HCT116 (cell line): ENCODE measurements at regions not wholly inside any gene's neighbourhood (a gene's known extent, or its start where the extent isn't known, plus 50 kb on each side); places are given as distances from the start of the nearest gene placed in this dataset.

Source experiments
- ATAC-seq: fragments of 200-7000 bp; cut with Tn5 transposase; 2 replicates; pipeline ENCODE4 v1.9.1; 2020; ENCODE audit warnings: mild to moderate bottlenecking, moderate library complexity
- BruUV-seq: library from RNA; stranded (reverse); fragments of 400-500 nt; replicated peaks from 2 replicates; lab custom pipeline; 2021; lab: Mats Ljungman, UMichigan
- CTCF ChIA-PET: fragments of 300-600 bp; sonication (Branson Sonifier 250); formaldehyde crosslinking; loops from one replicate; lab custom pipeline; 2021; ENCODE audit warnings: antibody characterized with exemption; lab: Charles Lee
- POLR2A ChIA-PET: fragments of 300-600, 350-600 bp; sonication (Branson Sonifier 250); formaldehyde crosslinking; loops from one replicate; lab custom pipeline; 2021; ENCODE audit warnings: antibody characterized with exemption; lab: Charles Lee
- RAD21 ChIA-PET, 2 experiments: fragments of 300-600 bp; sonication (Branson Sonifier 250); formaldehyde crosslinking; loops; one replicate each; lab custom pipeline; 2023; ENCODE audit warnings: low total read pairs in 2 of 2; ENCODE audit not compliant: uncharacterized antibody in 2 of 2, unreplicated experiment in 2 of 2, low non-redundant PET in 1 of 2; lab: Charles Lee
- DNase-seq: peaks from one replicate; pipeline ENCODE4 v3.0.0-alpha.2; 2010; ENCODE audit warnings: low read depth, low spot score
- H2AFZ ChIP-seq: fragments of 200-600 bp; shearing (Covaris generic), sonication (generic); 2 replicates; pipeline ENCODE4 v1.6.1; 2017; ENCODE audit warnings: low read depth, mixed run types, mixed read lengths, antibody characterized with exemption, low read length; ENCODE audit not compliant: poor library complexity, severe bottlenecking
- H3K27ac ChIP-seq: 2 replicates; pipeline ENCODE4 v1.5.1; 2012; ENCODE audit warnings: low read depth, low read length
- H3K27me3 ChIP-seq: fragments of 200-600 bp; sonication (generic); 2 replicates; pipeline ENCODE4 v1.6.1; 2016; ENCODE audit warnings: mixed run types, low read length, mixed read lengths; ENCODE audit not compliant: insufficient read depth
- H3K36me3 ChIP-seq, 2 experiments: fragments of 200-500 bp in 1 of 2; fragments of 200-600 bp in 1 of 2; sonication (Bioruptor generic) in 1 of 2; sonication (generic) in 1 of 2; 2 replicates each; pipeline versions ENCODE4 v1.5.1 to v1.6.1; 2014 to 2016; ENCODE audit warnings: low read length in 2 of 2, inconsistent platforms in 1 of 2, mixed read lengths in 1 of 2, mixed run types in 1 of 2; ENCODE audit not compliant: insufficient read depth in 2 of 2, control insufficient read depth in 1 of 2
- H3K4me1 ChIP-seq, 2 experiments: fragments of 200-600 bp in 1 of 2; sonication (generic) in 1 of 2; 2 replicates each; pipeline versions ENCODE4 v1.5.1 to v1.6.1; 2012 to 2017; ENCODE audit warnings: low read length in 2 of 2, inconsistent platforms in 1 of 2, mild to moderate bottlenecking in 1 of 2, mixed read lengths in 1 of 2, mixed run types in 1 of 2, moderate library complexity in 1 of 2; ENCODE audit not compliant: insufficient read depth in 2 of 2, control insufficient read depth in 1 of 2
- H3K4me2 ChIP-seq: fragments of 200-600 bp; sonication (generic); 2 replicates; pipeline ENCODE4 v1.6.1; 2017; ENCODE audit warnings: mixed run types, low read length, mixed read lengths
- H3K4me3 ChIP-seq, 2 experiments: fragments of 200-600 bp in 1 of 2; sonication (generic) in 1 of 2; replicated peaks in 1 of 2; 2 replicates each; pipeline ENCODE4 v1.5.1; 2011 to 2016; ENCODE audit warnings: low read length in 2 of 2, control low read depth in 1 of 2, low read depth in 1 of 2, mild to moderate bottlenecking in 1 of 2, mixed read lengths in 1 of 2, mixed run types in 1 of 2
- H3K79me2 ChIP-seq: fragments of 200-600 bp; sonication (generic); 2 replicates; pipeline ENCODE4 v1.6.1; 2017; ENCODE audit warnings: mild to moderate bottlenecking, mixed run types, low read length, moderate library complexity, mixed read lengths; ENCODE audit not compliant: insufficient read depth
- H3K9ac ChIP-seq: fragments of 200-600 bp; sonication (generic); 2 replicates; pipeline ENCODE4 v1.6.1; 2016; ENCODE audit warnings: low read length, mixed read lengths
- H3K9me2 ChIP-seq: fragments of 200-600 bp; sonication (generic), shearing (Covaris generic); 2 replicates; pipeline ENCODE4 v1.6.1; 2017; ENCODE audit warnings: mixed run types, mild to moderate bottlenecking, moderate library complexity; ENCODE audit not compliant: insufficient read depth
- H3K9me3 ChIP-seq, 2 experiments: fragments of 200-500 bp in 1 of 2; fragments of 200-600 bp in 1 of 2; sonication (Bioruptor generic) in 1 of 2; sonication (generic) in 1 of 2; 2 replicates each; pipeline ENCODE4 v1.6.1; 2014 to 2017; ENCODE audit warnings: low read length in 2 of 2, mixed read lengths in 2 of 2, inconsistent platforms in 1 of 2, low read depth in 1 of 2, mild to moderate bottlenecking in 1 of 2, mixed run types in 1 of 2, moderate library complexity in 1 of 2; ENCODE audit not compliant: control insufficient read depth in 1 of 2, insufficient read depth in 1 of 2
- H4K20me1 ChIP-seq: fragments of 200-600 bp; sonication (generic), shearing (Covaris generic); 2 replicates; pipeline ENCODE4 v1.6.1; 2017; ENCODE audit warnings: mixed run types, mild to moderate bottlenecking, moderate library complexity; ENCODE audit not compliant: insufficient read depth
- CBX3 ChIP-seq: IDR thresholded peaks from 2 replicates; pipeline ENCODE4 v1.6.1; 2012; ENCODE audit warnings: low read depth
- CEBPB ChIP-seq: IDR thresholded peaks from 2 replicates; pipeline ENCODE4 v1.6.1; 2012; ENCODE audit warnings: low read depth
- EGR1 ChIP-seq: IDR thresholded peaks from 2 replicates; pipeline ENCODE4 v1.6.1; 2012; ENCODE audit warnings: low read depth
- EZH2phosphoT487 ChIP-seq: fragments of 200-600 bp; IDR thresholded peaks from 2 replicates; pipeline ENCODE4 v1.6.1; 2018; ENCODE audit warnings: antibody characterized with exemption, borderline replicate concordance
- MAX ChIP-seq: IDR thresholded peaks from 2 replicates; pipeline ENCODE4 v1.6.1; 2012
- POLR2A ChIP-seq: IDR thresholded peaks from 2 replicates; pipeline ENCODE4 v1.7.0; 2011; ENCODE audit warnings: borderline replicate concordance; ENCODE audit not compliant: insufficient read depth, insufficient read length; ENCODE audit errors: extremely low read depth
- POLR2AphosphoS5 ChIP-seq: IDR thresholded peaks from 2 replicates; pipeline ENCODE4 v1.6.1; 2011; ENCODE audit warnings: mild to moderate bottlenecking, low read depth, low read length, moderate library complexity
- RAD21 ChIP-seq: IDR thresholded peaks from 2 replicates; pipeline ENCODE4 v1.6.1; 2012; ENCODE audit warnings: low read depth, mild to moderate bottlenecking
- REST ChIP-seq: IDR thresholded peaks from 2 replicates; pipeline ENCODE4 v1.6.1; 2012; ENCODE audit warnings: low read depth
- SIN3A ChIP-seq: IDR thresholded peaks from 2 replicates; pipeline ENCODE4 v1.6.1; 2012; ENCODE audit warnings: low read depth
- SRF ChIP-seq: IDR thresholded peaks from 2 replicates; pipeline ENCODE4 v1.6.1; 2012; ENCODE audit warnings: low read depth
- TCF7L2 ChIP-seq: IDR thresholded peaks from 2 replicates; pipeline ENCODE4 v1.7.0; 2011; ENCODE audit warnings: borderline replicate concordance, inconsistent platforms; ENCODE audit not compliant: insufficient read depth, insufficient read length; ENCODE audit errors: extremely low read depth
- YY1 ChIP-seq: IDR thresholded peaks from 2 replicates; pipeline ENCODE4 v1.6.1; 2011; ENCODE audit warnings: low read length, low read depth, moderate library complexity, mild to moderate bottlenecking; ENCODE audit not compliant: insufficient replicate concordance; ENCODE audit errors: extremely low read depth
- ZFX ChIP-seq: fragments of 450-650 bp; IDR thresholded peaks from 2 replicates; pipeline ENCODE4 v1.6.1; 2017
- ZNF274 ChIP-seq: fragments of 200-500 bp; sonication (Bioruptor generic); IDR thresholded peaks from 2 replicates; pipeline ENCODE4 v1.6.1; 2014; ENCODE audit warnings: mild to moderate bottlenecking, low read depth, low read length, inconsistent platforms
- intact Hi-C: fragments of 100-400 bp; cut with micrococcal nuclease; formaldehyde crosslinking; loops from 2 replicates; pipeline ENCODE4 v1.10.0; 2022

- ChIA-PET CTCF (no interaction called here), RAD21 (no interaction called here)
Measured at GRCh38 chr10:29900865-29901264, 158.5 kb downstream of the JCAD start.

More at GRCh38 chr10:29900865-29901264, 158.5 kb downstream of the JCAD start:
- no peak overlapping the region for H2AFZ ChIP-seq
- no peaks in the 10 kb centered on the region for H3K9me2 ChIP-seq
- TF ChIP-seq CEBPB (no peak), EGR1 (no peak), POLR2A (no peak), POLR2AphosphoS5 (no peak), REST (no peak), EZH2phosphoT487 (no peak), SIN3A (no peak), SRF (no peak), CBX3 (no peak), TCF7L2 (no peak), ZFX (no peak), YY1 (no peak), RAD21 (no peak), ZNF274 (no peak), MAX (no peak)
- no peaks in the 10 kb centered on the region for H3K9me3 ChIP-seq
- no peaks in the 10 kb centered on the region for H3K79me2 ChIP-seq
- no peaks in the 10 kb centered on the region for H4K20me1 ChIP-seq
- no peak overlapping the region for H3K9ac ChIP-seq
- BruUV-seq, result no TSS peak
- H3K4me1 ChIP-seq, result no peaks in the 10 kb centered on the region
- no peaks in the 10 kb centered on the region for H3K36me3 ChIP-seq
- H3K4me3 ChIP-seq, result no peak overlapping the region
- H3K27ac ChIP-seq, result no peak overlapping the region
- H3K27me3 ChIP-seq, result peaks cover 5% of the 10 kb centered on the region; the same call in 1 of the 2 replicates
- POLR2A ChIA-PET, result no interaction called here
- no peak for DNase-seq
- H3K4me2 ChIP-seq, result no peak overlapping the region
- ATAC-seq, result no peak
- intact Hi-C loops, result no loop called here
